ENCODE measurements at regions not wholly inside any gene's neighbourhood (a gene's known extent, or its start where the extent isn't known, plus 50 kb on each side); places are given as distances from the start of the nearest gene placed in this dataset.

DNA sequence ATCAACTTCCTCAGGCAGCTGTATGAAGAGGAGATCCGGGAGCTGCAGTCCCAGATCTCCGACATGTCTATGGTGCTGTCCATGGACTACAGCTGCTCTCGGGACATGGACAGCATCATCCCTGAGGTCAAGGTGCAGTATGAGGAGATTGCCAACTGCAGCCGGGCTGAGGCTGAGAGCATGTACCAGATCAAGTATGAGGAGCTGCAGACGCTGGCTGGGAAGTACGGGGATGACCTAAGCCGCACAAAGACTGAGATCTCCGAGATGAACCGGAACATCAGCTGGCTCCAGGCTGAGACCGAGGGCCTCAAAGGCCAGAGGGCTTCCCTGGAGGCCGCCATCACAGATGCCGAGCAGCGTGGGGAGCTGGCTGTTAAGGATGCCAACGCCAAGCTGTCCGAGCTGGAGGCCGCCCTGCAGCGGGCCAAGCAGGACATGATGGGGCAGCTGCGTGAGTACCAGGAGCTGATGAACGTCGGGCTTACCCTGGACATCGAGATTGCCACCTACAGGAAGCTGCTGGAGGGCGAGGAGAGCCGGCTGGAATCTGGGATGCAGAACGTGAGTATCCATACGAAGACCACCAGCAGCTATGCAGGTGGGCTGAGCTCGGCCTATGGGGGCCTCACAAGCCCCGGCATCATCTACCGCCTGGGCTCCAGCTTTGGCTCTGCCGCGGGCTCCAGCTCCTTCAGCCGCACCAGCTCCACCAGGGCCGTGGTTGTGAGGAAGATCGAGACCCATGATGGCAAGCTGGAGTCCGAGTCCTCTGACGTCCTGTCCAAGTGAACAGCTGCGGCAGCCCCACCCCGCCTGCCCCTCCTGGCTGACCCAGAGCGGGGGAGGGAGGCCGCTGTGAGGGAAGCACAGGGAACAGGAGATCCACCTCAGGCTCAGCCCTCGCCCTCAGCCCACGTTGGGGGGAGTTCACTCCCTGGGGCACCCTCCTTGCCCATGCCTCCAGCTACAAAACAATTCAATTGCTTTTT is 84.0 kb downstream of the SEC61B start:
- Mint-ChIP-seq H3K27ac (no peak overlapping the region), H3K9me3 (no peaks in the 10 kb centered on the region), H3K27me3 (ENCODE audit: low read depth) (peaks cover 3% of the 10 kb centered on the region), H3K36me3 (ENCODE audit: low read depth) (no peaks in the 10 kb centered on the region), H3K4me3 (ENCODE audit: low read depth) (no peak overlapping the region), H3K4me1 (ENCODE audit: low read depth) (peaks cover 3% of the 10 kb centered on the region)
- no peak for DNase-seq (ENCODE audit: low spot score)
- intact Hi-C loops (cut with micrococcal nuclease): no loop called here

DNA sequence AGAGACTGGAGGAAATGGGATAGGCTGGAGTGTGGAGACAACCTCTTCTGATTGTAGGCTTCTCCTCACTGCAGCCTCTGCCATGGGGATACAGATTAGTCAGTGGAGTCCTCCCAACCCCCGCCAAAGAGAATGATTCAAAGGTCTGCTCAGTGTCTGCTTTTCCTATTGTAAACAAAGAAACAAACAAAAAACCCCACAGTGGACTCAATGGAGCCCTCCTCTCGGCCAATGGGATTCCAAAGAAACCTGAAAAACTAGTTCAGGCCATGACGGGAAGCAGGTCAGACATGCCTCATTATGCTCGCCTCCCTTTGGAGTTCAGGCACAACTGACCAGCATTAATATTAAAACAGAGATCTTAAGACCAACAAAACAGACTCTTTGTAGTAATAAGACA is 85.8 kb downstream of the SEC61B start:
- Mint-ChIP-seq H3K36me3 (ENCODE audit: low read depth) (no peaks in the 10 kb centered on the region), H3K27ac (no peak overlapping the region), H3K27me3 (ENCODE audit: low read depth) (peaks cover 6% of the 10 kb centered on the region), H3K4me1 (ENCODE audit: low read depth) (peaks cover 3% of the 10 kb centered on the region), H3K4me3 (ENCODE audit: low read depth) (no peak overlapping the region), H3K9me3 (no peaks in the 10 kb centered on the region)
- no peak for DNase-seq (ENCODE audit: low spot score)
- intact Hi-C loops (cut with micrococcal nuclease): no loop called here

DNA sequence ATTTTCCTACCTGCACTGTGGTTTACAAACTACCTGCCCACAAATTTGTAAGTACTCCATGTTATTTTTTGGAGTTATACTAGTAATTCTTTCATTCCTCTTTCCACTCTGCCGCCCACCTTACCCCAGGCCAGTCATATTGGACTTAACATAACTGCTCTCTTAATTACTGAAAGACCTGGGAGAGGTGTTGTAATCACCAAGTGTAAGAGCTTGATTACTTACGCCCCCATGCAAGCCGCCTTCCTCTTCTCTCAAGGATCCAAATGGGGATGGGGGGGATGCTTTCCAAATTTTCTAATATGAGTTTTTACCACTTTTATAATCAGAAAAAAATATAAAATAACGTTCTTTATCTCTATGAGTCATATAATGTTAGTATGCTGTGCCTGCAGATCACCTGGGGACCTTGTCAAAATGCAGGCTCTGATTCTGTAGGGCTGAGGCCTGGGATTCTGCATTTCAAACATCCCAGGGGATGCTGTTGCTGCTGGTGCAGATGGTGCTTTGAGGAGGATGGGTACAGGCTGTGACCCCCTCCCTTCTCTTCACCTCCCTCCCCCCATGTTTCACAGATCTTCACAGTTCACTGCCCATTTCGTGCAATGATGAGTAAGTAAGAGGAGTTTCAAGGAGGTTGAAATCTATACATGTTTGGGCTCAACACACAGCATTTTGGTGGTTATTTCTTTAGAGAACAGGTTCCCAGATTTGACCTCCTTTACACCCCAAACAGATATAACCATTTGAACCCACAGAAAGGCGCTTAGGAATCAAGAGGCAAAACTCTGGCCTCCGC is 87.3 kb downstream of the SEC61B start:
- H3K4me3 Mint-ChIP-seq (ENCODE audit: low read depth): no peak overlapping the region
- H3K27ac Mint-ChIP-seq: no peak overlapping the region
- H3K4me1 Mint-ChIP-seq (ENCODE audit: low read depth): peaks cover 3% of the 10 kb centered on the region
- peaks cover 9% of the 10 kb centered on the region for H3K27me3 Mint-ChIP-seq (ENCODE audit: low read depth)
- H3K36me3 Mint-ChIP-seq (ENCODE audit: low read depth): no peaks in the 10 kb centered on the region
- intact Hi-C loops (cut with micrococcal nuclease): no loop called here
- no peak for DNase-seq (ENCODE audit: low spot score)
- H3K9me3 Mint-ChIP-seq: no peaks in the 10 kb centered on the region

- intact Hi-C loops (cut with micrococcal nuclease): no loop called here
- no peak overlapping the region for H3K4me3 Mint-ChIP-seq (ENCODE audit: low read depth)
- H3K9me3 Mint-ChIP-seq: no peaks in the 10 kb centered on the region
- H3K27me3 Mint-ChIP-seq (ENCODE audit: low read depth): peaks cover 15% of the 10 kb centered on the region
- no peak overlapping the region for H3K27ac Mint-ChIP-seq
- DNase-seq (ENCODE audit: low spot score): no peak
- peaks cover 3% of the 10 kb centered on the region for H3K4me1 Mint-ChIP-seq (ENCODE audit: low read depth)
- no peaks in the 10 kb centered on the region for H3K36me3 Mint-ChIP-seq (ENCODE audit: low read depth)
Measured at GRCh38 chr9:99312736-99313135, 90.7 kb downstream of the SEC61B start.

DNA sequence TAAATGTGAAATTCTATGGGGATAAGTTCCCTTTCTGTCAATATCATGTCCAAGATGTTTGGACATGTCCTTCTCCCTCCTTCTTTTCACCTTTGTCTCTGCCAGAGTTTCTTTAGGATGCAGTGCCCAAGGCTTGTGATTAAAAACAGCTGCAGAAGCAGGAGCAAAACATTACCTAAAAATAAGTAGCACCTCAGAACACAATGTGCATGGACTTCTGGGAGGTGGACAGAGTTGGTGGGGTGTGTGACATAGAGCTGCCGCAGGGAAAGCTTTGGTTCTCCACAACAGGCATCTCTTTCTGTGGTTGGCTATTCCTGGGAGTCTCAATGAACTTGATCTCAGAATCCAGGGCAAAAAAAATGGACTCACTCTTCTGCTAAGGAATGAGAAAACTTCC is 97.0 kb downstream of the SEC61B start:
- intact Hi-C loops (cut with micrococcal nuclease): no loop called here
- Mint-ChIP-seq H3K36me3 (ENCODE audit: low read depth) (no peaks in the 10 kb centered on the region), H3K27ac (no peak overlapping the region), H3K4me1 (ENCODE audit: low read depth) (peaks cover 2% of the 10 kb centered on the region), H3K4me3 (ENCODE audit: low read depth) (no peak overlapping the region), H3K27me3 (ENCODE audit: low read depth) (peaks cover 33% of the 10 kb centered on the region), H3K9me3 (no peaks in the 10 kb centered on the region)
- DNase-seq (ENCODE audit: low spot score): no peak

- peaks cover 16% of the 10 kb centered on the region for H3K4me1 Mint-ChIP-seq (ENCODE audit: low read depth)
- no peak overlapping the region for H3K4me3 Mint-ChIP-seq (ENCODE audit: low read depth)
Measured at GRCh38 chr9:99322299-99322698, 100.2 kb downstream of the SEC61B start.

GRCh38 chr9:99326112-99326916 is 104.2 kb downstream of the SEC61B start:
- peaks cover 17% of the 10 kb centered on the region for H3K4me1 Mint-ChIP-seq (ENCODE audit: low read depth)
- H3K36me3 Mint-ChIP-seq (ENCODE audit: low read depth): no peaks in the 10 kb centered on the region
- H3K4me3 Mint-ChIP-seq (ENCODE audit: low read depth): no peak overlapping the region
- H3K27me3 Mint-ChIP-seq (ENCODE audit: low read depth): peaks cover 18% of the 10 kb centered on the region
- peak overlapping the region; percentile 26 for H3K27ac Mint-ChIP-seq
- intact Hi-C loops (cut with micrococcal nuclease): no loop called here
- H3K9me3 Mint-ChIP-seq: no peaks in the 10 kb centered on the region
- DNase-seq (ENCODE audit: low spot score): no peak

More at GRCh38 chr9:99322299-99322698, 100.2 kb downstream of the SEC61B start:
- Mint-ChIP-seq H3K27me3 (ENCODE audit: low read depth) (peaks cover 36% of the 10 kb centered on the region), H3K27ac (no peak overlapping the region), H3K9me3 (no peaks in the 10 kb centered on the region), H3K36me3 (ENCODE audit: low read depth) (no peaks in the 10 kb centered on the region)
- intact Hi-C loops (cut with micrococcal nuclease): no loop called here
- no peak for DNase-seq (ENCODE audit: low spot score)

DNA sequence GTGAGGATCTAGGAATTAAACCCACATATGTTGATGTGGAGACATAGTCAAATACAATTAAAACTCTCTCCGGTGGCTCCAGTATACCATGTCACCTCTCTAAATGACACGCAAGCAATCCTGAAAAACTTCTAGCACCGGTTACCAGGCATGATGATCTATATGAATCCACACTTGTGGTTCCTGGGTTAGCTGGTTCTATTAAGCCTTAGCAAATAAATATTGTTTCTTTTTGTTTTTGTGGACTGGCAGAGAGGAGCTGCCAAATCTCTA is 104.8 kb downstream of the SEC61B start:
- no peaks in the 10 kb centered on the region for H3K36me3 Mint-ChIP-seq (ENCODE audit: low read depth)

DNA sequence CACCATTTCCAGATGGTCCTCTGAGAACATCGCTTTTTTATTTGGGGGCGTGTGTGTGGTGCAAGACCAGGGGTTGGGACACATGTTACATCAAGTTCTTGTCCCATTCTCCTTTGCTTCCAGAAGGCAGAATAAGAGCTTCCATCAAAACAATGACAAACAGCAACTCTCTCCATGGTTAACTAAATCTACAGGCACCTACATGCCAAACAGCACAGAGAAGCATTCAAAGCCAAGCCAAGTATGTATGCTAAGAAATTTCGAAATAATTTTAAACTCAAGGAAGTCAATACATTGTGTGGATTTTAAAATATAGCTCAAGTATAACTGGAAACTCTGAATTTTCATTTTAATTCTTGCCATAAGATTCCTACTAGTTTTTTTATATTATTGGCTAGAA is 105.6 kb downstream of the SEC61B start:
- H3K4me1 Mint-ChIP-seq (ENCODE audit: low read depth): peaks cover 27% of the 10 kb centered on the region
- DNase-seq (ENCODE audit: low spot score): no peak
- H3K27me3 Mint-ChIP-seq (ENCODE audit: low read depth): peaks cover 11% of the 10 kb centered on the region
- no peaks in the 10 kb centered on the region for H3K36me3 Mint-ChIP-seq (ENCODE audit: low read depth)
- H3K27ac Mint-ChIP-seq: no peak overlapping the region
- no peaks in the 10 kb centered on the region for H3K9me3 Mint-ChIP-seq
- no peak overlapping the region for H3K4me3 Mint-ChIP-seq (ENCODE audit: low read depth)
- intact Hi-C loops (cut with micrococcal nuclease): no loop called here

More for the DNA sequence above, 104.8 kb downstream of the SEC61B start:
- H3K9me3 Mint-ChIP-seq: no peaks in the 10 kb centered on the region
- peaks cover 12% of the 10 kb centered on the region for H3K27me3 Mint-ChIP-seq (ENCODE audit: low read depth)
- H3K4me1 Mint-ChIP-seq (ENCODE audit: low read depth): peaks cover 20% of the 10 kb centered on the region
- peak overlapping the region; percentile 17 for H3K27ac Mint-ChIP-seq
- intact Hi-C loops (cut with micrococcal nuclease): no loop called here
- DNase-seq (ENCODE audit: low spot score): no peak
- H3K4me3 Mint-ChIP-seq (ENCODE audit: low read depth): no peak overlapping the region

DNA sequence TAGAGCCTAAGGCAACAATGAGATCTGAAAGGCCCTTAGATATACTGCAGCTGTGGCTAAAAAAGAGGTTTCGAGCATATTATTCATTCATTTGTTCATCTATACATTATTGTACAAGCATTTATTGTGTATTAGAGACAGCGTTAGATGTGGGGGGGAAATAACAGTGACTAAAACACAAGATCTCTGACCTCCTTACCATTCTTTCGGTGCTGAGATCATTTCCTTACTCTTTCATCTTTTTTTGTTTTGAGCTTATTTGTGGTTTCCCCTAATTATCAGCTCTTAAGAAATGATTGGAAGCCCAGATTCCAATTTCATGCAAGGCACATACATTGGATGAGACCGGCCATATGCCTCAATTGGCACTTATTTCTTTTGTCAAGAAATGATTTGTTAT is 113.2 kb downstream of the SEC61B start:
- H3K36me3 Mint-ChIP-seq (ENCODE audit: low read depth): no peaks in the 10 kb centered on the region
- H3K27ac Mint-ChIP-seq: no peak overlapping the region
- DNase-seq (ENCODE audit: low spot score): no peak
- no peak overlapping the region for H3K4me3 Mint-ChIP-seq (ENCODE audit: low read depth)
- H3K9me3 Mint-ChIP-seq: no peaks in the 10 kb centered on the region
- H3K27me3 Mint-ChIP-seq (ENCODE audit: low read depth): peaks cover 2% of the 10 kb centered on the region
- peaks cover 31% of the 10 kb centered on the region for H3K4me1 Mint-ChIP-seq (ENCODE audit: low read depth)
- intact Hi-C loops (cut with micrococcal nuclease): no loop called here

GRCh38 chr9:99336005-99336404 is 113.9 kb downstream of the SEC61B start:
- DNase-seq (ENCODE audit: low spot score): no peak

GRCh38 chr9:99336531-99336930 is 114.4 kb downstream of the SEC61B start:
- DNase-seq (ENCODE audit: low spot score): no peak
- H3K4me1 Mint-ChIP-seq (ENCODE audit: low read depth): peaks cover 27% of the 10 kb centered on the region
- intact Hi-C loops (cut with micrococcal nuclease): no loop called here
- H3K27ac Mint-ChIP-seq: no peak overlapping the region
- H3K36me3 Mint-ChIP-seq (ENCODE audit: low read depth): no peaks in the 10 kb centered on the region
- H3K27me3 Mint-ChIP-seq (ENCODE audit: low read depth): peaks cover 4% of the 10 kb centered on the region
- H3K4me3 Mint-ChIP-seq (ENCODE audit: low read depth): no peak overlapping the region
- H3K9me3 Mint-ChIP-seq: no peaks in the 10 kb centered on the region

More at GRCh38 chr9:99336005-99336404, 113.9 kb downstream of the SEC61B start:
- Mint-ChIP-seq H3K9me3 (no peaks in the 10 kb centered on the region), H3K27me3 (ENCODE audit: low read depth) (peaks cover 2% of the 10 kb centered on the region), H3K27ac (no peak overlapping the region), H3K4me1 (ENCODE audit: low read depth) (peaks cover 31% of the 10 kb centered on the region), H3K36me3 (ENCODE audit: low read depth) (no peaks in the 10 kb centered on the region), H3K4me3 (ENCODE audit: low read depth) (no peak overlapping the region)
- intact Hi-C loops (cut with micrococcal nuclease): no loop called here
